ENCODE measurements at regions not wholly inside any gene's neighbourhood (a gene's known extent, or its start where the extent isn't known, plus 50 kb on each side); places are given as distances from the start of the nearest gene placed in this dataset.

GRCh38 chr1:208437401-208437800, 193.2 kb upstream of the PLXNA2 start:
- TF ChIP-seq POLR2A (IDR thresholded peaks at IDR 0.05; ENCODE audit: low read depth, low read length) (no peak), POLR2AphosphoS5 (IDR thresholded peaks at IDR 0.05; ENCODE audit: low read depth, low read length) (no peak), TAF1 (IDR thresholded peaks at IDR 0.05; ENCODE audit: low read depth, low read length) (no peak), SPI1 (IDR thresholded peaks at IDR 0.05; ENCODE audit: low read depth, low read length) (no peak), POU2F2 (IDR thresholded peaks at IDR 0.05; ENCODE audit: low read depth, low read length) (no peak)

Measured in GM12891 (cell line).